Right lobe of liver (tissue), 6 donors: ENCODE measurements at regions not wholly inside any gene's neighbourhood (a gene's known extent, or its start where the extent isn't known, plus 50 kb on each side); places are given as distances from the start of the nearest gene placed in this dataset.

Experiments used
- ATAC-seq, 4 donors: fragments of 200-7000 bp; cut with Tn5 transposase; one replicate each; pipeline ENCODE4 v1.9.1; 2020; ENCODE audit warnings: mild to moderate bottlenecking in 4 of 4, moderate library complexity in 4 of 4
- DNase-seq, 3 donors: peaks; one replicate each; pipeline ENCODE4 v3.0.0-alpha.2; 2020
- H3K27ac ChIP-seq, 3 donors: fragments of 200-600 bp; one replicate each; pipeline ENCODE4 v1.8.0; 2022
- H3K27me3 ChIP-seq, 2 donors: fragments of 200-600 bp; one replicate each; pipeline ENCODE4 v1.8.0; 2022
- H3K36me3 ChIP-seq, 4 donors: fragments of 200-600 bp; sonication (generic) in 1 of 4; one replicate each; pipeline versions ENCODE4 v1.5.1 to v1.8.0; 2017 to 2022; ENCODE audit warnings: control low read depth in 1 of 4
- H3K4me1 ChIP-seq, 4 donors: fragments of 200-600 bp; sonication (generic) in 1 of 4; one replicate each; pipeline versions ENCODE4 v1.5.1 to v1.8.0; 2017 to 2022; ENCODE audit warnings: control low read depth in 1 of 4
- H3K4me3 ChIP-seq, 3 donors: fragments of 200-600 bp; one replicate each; pipeline ENCODE4 v1.8.0; 2022
- H3K9me3 ChIP-seq, 4 donors: fragments of 200-600 bp; sonication (generic) in 1 of 4; one replicate each; pipeline versions ENCODE4 v1.5.1 to v1.8.0; 2017 to 2022; ENCODE audit warnings: control low read depth in 1 of 4
- CTCF ChIP-seq, 4 donors: fragments of 200-600 bp in 3 of 4; fragments of 450-650 bp in 1 of 4; IDR thresholded peaks; one replicate each; pipeline versions ENCODE4 v1.5.1 to v1.8.0; 2016 to 2022; ENCODE audit warnings: antibody characterized with exemption in 4 of 4, mild to moderate bottlenecking in 2 of 4
- POLR2A ChIP-seq: fragments of 450-650 bp; IDR thresholded peaks from one replicate; pipeline ENCODE4 v1.6.1; 2017; ENCODE audit warnings: antibody characterized with exemption, mild to moderate bottlenecking
- WGBS: methylation state at CpG from one replicate; pipeline ENCODE4 v1.1.6; 2018; ENCODE audit warnings: low coverage, low lambda C conversion rate; ENCODE audit not compliant: insufficient coverage; ENCODE audit errors: missing lambda C conversion rate; 5-methylcytosine and 5-hydroxymethylcytosine counted together
- intact Hi-C, 2 donors: fragments of 100-400 bp; cut with DNase I; formaldehyde crosslinking; loops; one replicate each; pipeline versions ENCODE4 v1.11.2 to v1.14.1; 2022
- donor health status: DM: no; HTN: yes; CAD: no.
- donor health status: DM: no; HTN: no; CAD: no.
- donor health status: DM: no; HTN: no; CAD: no.
- donor health status: DM: no; HTN: yes; CAD: no.
- donor health status: DM: no; HTN: yes; CAD: no.

- Histone ChIP-seq H3K9me3 (no peaks in the 10 kb centered on the region), H3K27me3 (no peaks in the 10 kb centered on the region), H3K27ac (no peak overlapping the region), H3K4me3 (no peak overlapping the region), H3K36me3 (no peaks in the 10 kb centered on the region), H3K4me1 (no peaks in the 10 kb centered on the region)
- 83% methylated on average over 2 of the region's 4 CpGs for WGBS
- intact Hi-C loops, result no loop called here
- no peak for TF ChIP-seq POLR2A
- no peak for TF ChIP-seq CTCF (IDR thresholded peaks at IDR 0.05)
- ATAC-seq (no peak), DNase-seq (no peak)
Observed at GRCh38 chr6:4717124-4717523, 59.1 kb upstream of the CDYL start.

- 79% methylated on average over 8 of the region's 8 CpGs for WGBS
- Histone ChIP-seq H3K4me3 (no peak overlapping the region), H3K27me3 (no peaks in the 10 kb centered on the region), H3K36me3 (no peaks in the 10 kb centered on the region), H3K27ac (no peak overlapping the region), H3K4me1 (no peaks in the 10 kb centered on the region), H3K9me3 (no peaks in the 10 kb centered on the region)
- intact Hi-C loops, result no loop called here
- DNase-seq, result no peak
- ATAC-seq, result no peak
- TF ChIP-seq POLR2A, result no peak
- TF ChIP-seq CTCF (IDR thresholded peaks at IDR 0.05), result no peak
Observed at GRCh38 chr6:4714961-4715501, 61.2 kb upstream of the CDYL start.

GRCh38 chr6:4712291-4712690 is 63.9 kb upstream of the CDYL start:
- H3K27me3 ChIP-seq, result no peaks in the 10 kb centered on the region
- intact Hi-C loops, result no loop called here
- H3K36me3 ChIP-seq, result no peaks in the 10 kb centered on the region
- WGBS, result 73% methylated on average over 2 of the region's 9 CpGs
- no peaks in the 10 kb centered on the region for H3K9me3 ChIP-seq
- no peaks in the 10 kb centered on the region for H3K4me1 ChIP-seq
- DNase-seq (no peak), ATAC-seq (peak in 1 of 4 donors; percentile 16)
- no peak overlapping the region for H3K27ac ChIP-seq
- no peak overlapping the region for H3K4me3 ChIP-seq
- TF ChIP-seq POLR2A, result no peak
- TF ChIP-seq CTCF (IDR thresholded peaks at IDR 0.05), result no peak

GRCh38 chr6:4707011-4707410 is 69.2 kb upstream of the CDYL start:
- no peak for DNase-seq
- WGBS, result 90% methylated on average over 3 of the region's 3 CpGs
- Histone ChIP-seq H3K4me1 (no peaks in the 10 kb centered on the region), H3K36me3 (no peaks in the 10 kb centered on the region), H3K4me3 (no peak overlapping the region), H3K27ac (no peak overlapping the region), H3K9me3 (no peaks in the 10 kb centered on the region), H3K27me3 (no peaks in the 10 kb centered on the region)
- no peak for TF ChIP-seq POLR2A
- TF ChIP-seq CTCF (IDR thresholded peaks at IDR 0.05), result no peak
- intact Hi-C loops, result no loop called here
- ATAC-seq, result no peak

DNA sequence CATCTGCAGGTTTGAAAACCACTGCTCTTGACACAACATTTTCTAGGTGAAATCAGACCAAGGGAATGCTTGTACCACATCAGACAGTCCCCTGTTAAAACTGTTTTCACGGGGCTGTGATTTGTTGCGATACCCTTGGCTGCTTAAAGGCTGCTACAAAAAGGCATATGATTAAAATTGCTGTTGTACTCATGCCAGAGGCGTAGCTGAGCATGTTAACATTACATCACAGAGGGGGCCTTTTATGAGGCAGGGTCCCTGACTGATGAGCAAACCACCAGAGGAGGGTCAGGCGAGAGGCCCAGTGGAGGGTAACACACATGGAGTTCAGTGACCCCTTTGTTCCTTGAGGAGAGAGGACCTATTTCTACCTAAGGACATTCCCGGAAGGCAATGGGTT is 70.4 kb upstream of the CDYL start:
- intact Hi-C loops, result no loop called here
- Histone ChIP-seq H3K4me3 (no peak overlapping the region), H3K27me3 (no peaks in the 10 kb centered on the region), H3K36me3 (no peaks in the 10 kb centered on the region), H3K9me3 (no peaks in the 10 kb centered on the region), H3K27ac (no peak overlapping the region), H3K4me1 (no peaks in the 10 kb centered on the region)
- TF ChIP-seq CTCF (IDR thresholded peaks at IDR 0.05) (no peak), POLR2A (no peak)
- 73% methylated on average over 5 of the region's 5 CpGs for WGBS
- DNase-seq (no peak), ATAC-seq (no peak)
